ENCODE measurements at regions not wholly inside any gene's neighbourhood (a gene's known extent, or its start where the extent isn't known, plus 50 kb on each side); places are given as distances from the start of the nearest gene placed in this dataset.

GRCh38 chr16:62130101-62130500 is 93.9 kb upstream of the CDH8 start:
- H3K36me3 ChIP-seq: no peaks in the 10 kb centered on the region
- intact Hi-C loops (cut with DNase I; ENCODE audit: low total_unique reads): no loop called here
- no peaks in the 10 kb centered on the region for H3K4me1 ChIP-seq
- no peak overlapping the region for H3K27ac ChIP-seq
- H3K4me3 ChIP-seq: no peak overlapping the region
- H3K9me3 ChIP-seq: no peaks in the 10 kb centered on the region
- no peak for TF ChIP-seq CTCF (IDR thresholded peaks at IDR 0.05)
- no peak for DNase-seq
- peaks cover 0 to 3% of the 10 kb centered on the region in 2 donors for H3K27me3 ChIP-seq

GRCh38 chr16:62105244-62105643 is 69.0 kb upstream of the CDH8 start:
- H3K4me1 ChIP-seq: no peaks in the 10 kb centered on the region
- no peaks in the 10 kb centered on the region for H3K27me3 ChIP-seq
- TF ChIP-seq CTCF (IDR thresholded peaks at IDR 0.05): no peak
- no peaks in the 10 kb centered on the region for H3K36me3 ChIP-seq
- intact Hi-C loops (cut with DNase I; ENCODE audit: low total_unique reads): no loop called here
- no peak for DNase-seq
- H3K9me3 ChIP-seq: no peaks in the 10 kb centered on the region
- no peak overlapping the region for H3K27ac ChIP-seq
- no peak overlapping the region for H3K4me3 ChIP-seq

GRCh38 chr16:62102588-62102987 is 66.3 kb upstream of the CDH8 start:
- H3K9me3 ChIP-seq: no peaks in the 10 kb centered on the region
- no peaks in the 10 kb centered on the region for H3K36me3 ChIP-seq
- H3K27me3 ChIP-seq: no peaks in the 10 kb centered on the region
- DNase-seq: no peak
- H3K4me3 ChIP-seq: no peak overlapping the region
- H3K27ac ChIP-seq: no peak overlapping the region
- H3K4me1 ChIP-seq: no peaks in the 10 kb centered on the region
- intact Hi-C loops (cut with DNase I; ENCODE audit: low total_unique reads): no loop called here
- no peak for TF ChIP-seq CTCF (IDR thresholded peaks at IDR 0.05)

GRCh38 chr16:62100651-62101050 is 64.4 kb upstream of the CDH8 start:
- no peak overlapping the region for H3K4me3 ChIP-seq
- intact Hi-C loops (cut with DNase I; ENCODE audit: low total_unique reads): no loop called here
- no peak for TF ChIP-seq CTCF (IDR thresholded peaks at IDR 0.05)
- no peaks in the 10 kb centered on the region for H3K9me3 ChIP-seq
- DNase-seq: no peak
- H3K27ac ChIP-seq: no peak overlapping the region
- no peaks in the 10 kb centered on the region for H3K27me3 ChIP-seq
- no peaks in the 10 kb centered on the region for H3K36me3 ChIP-seq
- H3K4me1 ChIP-seq: no peaks in the 10 kb centered on the region

GRCh38 chr16:62089715-62090114 is 53.5 kb upstream of the CDH8 start:
- H3K9me3 ChIP-seq: no peaks in the 10 kb centered on the region
- intact Hi-C loops (cut with DNase I; ENCODE audit: low total_unique reads): no loop called here
- H3K27me3 ChIP-seq: no peaks in the 10 kb centered on the region
- H3K27ac ChIP-seq: no peak overlapping the region
- H3K4me1 ChIP-seq: no peaks in the 10 kb centered on the region
- no peak for DNase-seq
- TF ChIP-seq CTCF (IDR thresholded peaks at IDR 0.05): no peak
- no peaks in the 10 kb centered on the region for H3K36me3 ChIP-seq
- no peak overlapping the region for H3K4me3 ChIP-seq

GRCh38 chr16:62088731-62089410 is 52.6 kb upstream of the CDH8 start:
- no peaks in the 10 kb centered on the region for H3K36me3 ChIP-seq
- H3K4me3 ChIP-seq: no peak overlapping the region
- no peak for TF ChIP-seq CTCF (IDR thresholded peaks at IDR 0.05)
- H3K9me3 ChIP-seq: no peaks in the 10 kb centered on the region
- DNase-seq: no peak
- no peak overlapping the region for H3K27ac ChIP-seq
- H3K4me1 ChIP-seq: no peaks in the 10 kb centered on the region
- no peaks in the 10 kb centered on the region for H3K27me3 ChIP-seq
- intact Hi-C loops (cut with DNase I; ENCODE audit: low total_unique reads): no loop called here

Measured in tibial artery (tissue), 4 donors.